ENCODE measurements at regions not wholly inside any gene's neighbourhood (a gene's known extent, or its start where the extent isn't known, plus 50 kb on each side); places are given as distances from the start of the nearest gene placed in this dataset.

- DNase-seq (no peak), ATAC-seq (no peak)
- intact Hi-C loops (cut with DNase I) = no loop called here
- WGBS, 3 donors = 70 to 81% (median 77%) methylated on average over 1 of the region's 1 CpG
- TF ChIP-seq CTCF (IDR thresholded peaks at IDR 0.05) = no peak
- no peaks in the 10 kb centered on the region for H3K27me3 ChIP-seq (ENCODE audit: insufficient read depth in 3 of 3, low read length in 2 of 3)
- no peak overlapping the region for H3K27ac ChIP-seq
- H3K9me3 ChIP-seq = no peaks in the 10 kb centered on the region
- no peaks in the 10 kb centered on the region for H3K4me1 ChIP-seq
- no peaks in the 10 kb centered on the region for H3K36me3 ChIP-seq (ENCODE audit: insufficient read depth in 1 of 2, low read depth in 1 of 2)
- H3K4me3 ChIP-seq = no peak overlapping the region
Observed at GRCh38 chr4:22174640-22175039, 226.1 kb upstream of the KCNIP4 start.

GRCh38 chr4:22170353-22170752 lies 221.8 kb upstream of the KCNIP4 start:
- Histone ChIP-seq H3K9me3 (no peaks in the 10 kb centered on the region), H3K4me3 (no peak overlapping the region), H3K4me1 (no peaks in the 10 kb centered on the region), H3K27me3 (ENCODE audit: insufficient read depth in 3 of 3, low read length in 2 of 3) (no peaks in the 10 kb centered on the region), H3K27ac (no peak overlapping the region), H3K36me3 (ENCODE audit: insufficient read depth in 1 of 2, low read depth in 1 of 2) (no peaks in the 10 kb centered on the region)
- intact Hi-C loops (cut with DNase I) = no loop called here
- ATAC-seq (no peak), DNase-seq (no peak)
- no peak for TF ChIP-seq CTCF (IDR thresholded peaks at IDR 0.05)
- WGBS, 3 donors = 79 to 91% (median 87%) methylated on average over 1 of the region's 1 CpG

GRCh38 chr4:22167201-22167600 lies 218.6 kb upstream of the KCNIP4 start:
- no peak for DNase-seq
- H3K36me3 ChIP-seq (ENCODE audit: insufficient read depth in 1 of 2, low read depth in 1 of 2) = no peaks in the 10 kb centered on the region
- H3K4me3 ChIP-seq = no peak overlapping the region
- TF ChIP-seq CTCF (IDR thresholded peaks at IDR 0.05) = no peak
- intact Hi-C loops (cut with DNase I) = no loop called here
- H3K27ac ChIP-seq = no peak overlapping the region
- no peak for ATAC-seq
- H3K27me3 ChIP-seq (ENCODE audit: insufficient read depth in 3 of 3, low read length in 2 of 3) = no peaks in the 10 kb centered on the region
- 88 to 94% (median 89%) methylated on average over 4 of the region's 4 CpGs for WGBS, 3 donors
- no peaks in the 10 kb centered on the region for H3K4me1 ChIP-seq
- H3K9me3 ChIP-seq = no peaks in the 10 kb centered on the region

GRCh38 chr4:22162454-22162853 lies 213.9 kb upstream of the KCNIP4 start:
- intact Hi-C loops (cut with DNase I) = no loop called here
- DNase-seq (no peak), ATAC-seq (no peak)
- Histone ChIP-seq H3K27ac (no peak overlapping the region), H3K4me3 (no peak overlapping the region), H3K36me3 (ENCODE audit: insufficient read depth in 1 of 2, low read depth in 1 of 2) (no peaks in the 10 kb centered on the region), H3K9me3 (peaks cover 8% of the 10 kb centered on the region), H3K27me3 (ENCODE audit: insufficient read depth in 3 of 3, low read length in 2 of 3) (no peaks in the 10 kb centered on the region), H3K4me1 (no peaks in the 10 kb centered on the region)
- 61 to 67% (median 63%) methylated on average over 5 of the region's 5 CpGs for WGBS, 3 donors
- TF ChIP-seq CTCF (IDR thresholded peaks at IDR 0.05) = no peak

GRCh38 chr4:22130741-22131140 lies 182.2 kb upstream of the KCNIP4 start:
- Histone ChIP-seq H3K9me3 (no peaks in the 10 kb centered on the region), H3K36me3 (ENCODE audit: insufficient read depth in 1 of 2, low read depth in 1 of 2) (no peaks in the 10 kb centered on the region), H3K4me3 (no peak overlapping the region), H3K27ac (no peak overlapping the region), H3K4me1 (no peaks in the 10 kb centered on the region), H3K27me3 (ENCODE audit: insufficient read depth in 3 of 3, low read length in 2 of 3) (no peaks in the 10 kb centered on the region)
- no peak for TF ChIP-seq CTCF (IDR thresholded peaks at IDR 0.05)
- DNase-seq (no peak), ATAC-seq (no peak)
- 72 to 75% (median 73%) methylated on average over 3 of the region's 3 CpGs for WGBS, 3 donors
- intact Hi-C loops (cut with DNase I) = no loop called here
